ENCODE measurements at regions not wholly inside any gene's neighbourhood (a gene's known extent, or its start where the extent isn't known, plus 50 kb on each side); places are given as distances from the start of the nearest gene placed in this dataset.
"Not testable (repeated sequence)": the region's sequence is repeated elsewhere in the genome, so short reads cannot be mapped to it uniquely, and the experiment has no call there.

DNA sequence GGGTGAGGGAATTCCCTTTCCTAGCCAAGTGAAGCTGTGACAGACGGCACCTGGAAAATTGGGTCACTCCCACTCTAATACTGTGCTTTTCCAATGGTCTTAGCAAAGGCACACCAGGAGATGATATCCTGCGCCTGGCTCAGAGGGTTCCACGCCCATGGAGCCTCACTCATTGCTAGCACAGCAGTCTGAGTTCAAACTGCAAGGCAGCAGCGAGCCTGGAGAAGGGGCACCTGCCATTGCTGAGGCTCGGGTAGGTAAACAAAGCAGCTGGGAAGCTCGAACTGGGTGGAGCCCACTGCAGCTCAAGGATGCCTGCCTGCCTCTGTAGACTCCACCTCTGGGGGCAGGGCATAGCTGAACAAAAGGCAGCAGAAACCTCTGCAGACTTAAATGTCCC is 68.9 kb upstream of the LCORL start:
- DNase-seq (ENCODE audit: low read depth in 2 of 2) = not testable (repeated sequence)

- DNase-seq (ENCODE audit: low read depth in 2 of 2) = no peak
Observed at GRCh38 chr4:18082236-18082635, 60.7 kb upstream of the LCORL start.

GRCh38 chr4:18081708-18082107 is 60.2 kb upstream of the LCORL start:
- no peak for DNase-seq (ENCODE audit: low read depth in 2 of 2)

- no peak for DNase-seq (ENCODE audit: low read depth in 2 of 2)
Observed at GRCh38 chr4:18077808-18078207, 56.3 kb upstream of the LCORL start.

DNA sequence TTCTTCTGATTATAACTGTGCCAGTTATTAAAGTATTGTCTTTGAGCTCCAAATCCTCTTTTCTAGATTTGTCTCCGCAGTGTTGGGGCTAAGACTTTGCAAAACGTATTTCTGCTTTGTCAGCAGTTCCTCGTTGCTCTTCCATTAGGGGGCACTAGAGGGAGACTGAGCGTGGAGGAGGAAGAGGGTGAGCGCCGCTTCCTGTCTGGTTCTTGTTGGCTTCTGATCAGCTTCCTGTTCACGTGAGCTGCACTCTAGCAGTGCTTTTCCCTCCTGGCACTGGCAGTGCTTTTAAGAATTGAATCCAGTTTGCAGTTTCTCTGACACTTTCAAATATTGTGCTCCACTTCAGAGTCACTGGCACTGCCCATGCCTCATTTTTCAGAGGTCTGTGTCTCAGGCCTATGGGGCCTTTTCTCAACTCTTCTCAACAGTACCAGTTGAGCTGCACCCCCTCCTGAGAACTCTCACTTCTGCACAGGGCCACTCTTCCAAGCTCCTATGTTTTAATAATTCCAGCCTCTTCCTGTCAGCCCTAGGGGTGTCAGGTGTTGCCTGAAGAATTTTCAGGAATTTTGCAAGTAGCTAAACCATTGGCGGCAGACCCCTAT is 54.4 kb upstream of the LCORL start:
- DNase-seq (ENCODE audit: low read depth in 2 of 2) = no peak

DNA sequence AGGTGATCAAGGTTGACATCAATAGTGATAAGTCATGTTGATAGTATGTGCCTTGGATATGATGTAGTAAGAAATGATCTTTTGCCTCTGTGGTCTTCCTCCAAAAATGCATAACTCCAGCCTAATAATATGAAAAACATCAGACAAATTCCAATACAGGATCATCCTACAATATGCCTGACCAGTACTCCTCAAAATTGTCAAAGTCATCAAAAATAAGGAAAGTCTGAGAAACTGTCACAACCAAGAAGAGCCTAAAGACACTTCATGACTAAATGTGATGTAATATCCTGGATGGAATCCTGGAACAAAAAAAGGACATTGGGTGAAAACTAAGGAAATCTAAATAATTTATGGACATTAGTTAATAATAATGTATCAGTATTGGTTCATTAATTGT is 50.3 kb upstream of the LCORL start:
- DNase-seq (ENCODE audit: low read depth in 2 of 2) = no peak

Data from stimulated activated CD4-positive, alpha-beta T cell treated with anti-CD3 and anti-CD28 coated beads, Interleukin-1b, Interleukin-23, amount 100 ng/mL, for 4 hours (primary cell).